H4 (cell line): ENCODE measurements at regions not wholly inside any gene's neighbourhood (a gene's known extent, or its start where the extent isn't known, plus 50 kb on each side); places are given as distances from the start of the nearest gene placed in this dataset.
"Not testable (repeated sequence)": the region's sequence is repeated elsewhere in the genome, so short reads cannot be mapped to it uniquely, and the experiment has no call there.

Experiments
- DNase-seq: peaks from one replicate; pipeline ENCODE4 v3.0.0-alpha.2; 2015; ENCODE audit warnings: low spot score

- DNase-seq, result no peak
Observed at GRCh38 chr6:776951-777350, 84.0 kb upstream of the EXOC2 start.

- no peak for DNase-seq
Observed at GRCh38 chr6:776528-776931, 83.6 kb upstream of the EXOC2 start.

- no peak for DNase-seq
Observed at GRCh38 chr6:775863-776262, 82.9 kb upstream of the EXOC2 start.

- DNase-seq, result not testable (repeated sequence)
Observed at GRCh38 chr6:771683-772082, 78.7 kb upstream of the EXOC2 start.

- no peak for DNase-seq
Observed at GRCh38 chr6:767755-768512, 75.0 kb upstream of the EXOC2 start.

- DNase-seq, result no peak
Observed at GRCh38 chr6:766625-767024, 73.7 kb upstream of the EXOC2 start.

GRCh38 chr6:761997-762396 lies 69.1 kb upstream of the EXOC2 start:
- DNase-seq, result no peak

- DNase-seq, result no peak
Observed at GRCh38 chr6:760982-761955, 68.3 kb upstream of the EXOC2 start.

- DNase-seq, result no peak
Observed at GRCh38 chr6:759729-760128, 66.8 kb upstream of the EXOC2 start.

- DNase-seq, result no peak
Observed at GRCh38 chr6:756224-756623, 63.3 kb upstream of the EXOC2 start.

GRCh38 chr6:754202-754601 lies 61.3 kb upstream of the EXOC2 start:
- DNase-seq, result no peak

- DNase-seq, result peak; percentile 36
Observed at GRCh38 chr6:753486-753885, 60.5 kb upstream of the EXOC2 start.

- DNase-seq, result no peak
Observed at GRCh38 chr6:752438-752837, 59.5 kb upstream of the EXOC2 start.

GRCh38 chr6:751765-752164 lies 58.8 kb upstream of the EXOC2 start:
- no peak for DNase-seq

GRCh38 chr6:747921-748320 lies 55.0 kb upstream of the EXOC2 start:
- no peak for DNase-seq

GRCh38 chr6:747028-747427 lies 54.1 kb upstream of the EXOC2 start:
- no peak for DNase-seq

GRCh38 chr6:744666-745353 lies 51.9 kb upstream of the EXOC2 start:
- no peak for DNase-seq

GRCh38 chr6:743320-744096 lies 50.6 kb upstream of the EXOC2 start:
- DNase-seq, result no peak
